Endothelial cell of umbilical vein (primary cell): ENCODE measurements at regions not wholly inside any gene's neighbourhood (a gene's known extent, or its start where the extent isn't known, plus 50 kb on each side); places are given as distances from the start of the nearest gene placed in this dataset.

Experiments used
- CTCF ChIP-seq, 2 donors: IDR thresholded peaks; 1 replicate in 1 of 2; 2 replicates in 1 of 2; pipeline ENCODE4 v1.5.1; 2011; ENCODE audit warnings: low read length in 2 of 2, mild to moderate bottlenecking in 2 of 2, moderate library complexity in 2 of 2, control low read depth in 1 of 2, inconsistent platforms in 1 of 2, low read depth in 1 of 2; ENCODE audit not compliant: insufficient read depth in 1 of 2; ENCODE audit errors: extremely low read depth in 1 of 2
- FOS ChIP-seq: IDR thresholded peaks from 2 replicates; pipeline ENCODE4 v1.6.1; 2011; ENCODE audit warnings: mild to moderate bottlenecking, low read length, moderate library complexity, borderline replicate concordance; ENCODE audit not compliant: insufficient read depth
- GATA2 ChIP-seq: IDR thresholded peaks from 2 replicates; pipeline ENCODE4 v1.7.0; 2011; ENCODE audit warnings: low read depth, mild to moderate bottlenecking, moderate library complexity, mixed read lengths, low read length; ENCODE audit not compliant: insufficient read length, insufficient read depth
- JUN ChIP-seq: IDR thresholded peaks from 2 replicates; pipeline ENCODE4 v1.6.1; 2011; ENCODE audit warnings: borderline replicate concordance, low read depth; ENCODE audit not compliant: insufficient read length, insufficient read depth
- MAX ChIP-seq: IDR thresholded peaks from 2 replicates; pipeline ENCODE4 v1.6.1; 2011; ENCODE audit not compliant: insufficient read depth, insufficient read length
- MYC ChIP-seq: IDR thresholded peaks from one replicate; pipeline ENCODE4 v1.6.1; 2011; ENCODE audit warnings: mild to moderate bottlenecking, low read depth, low read length
- POLR2A ChIP-seq: IDR thresholded peaks from 2 replicates; pipeline ENCODE4 v1.6.1; 2012; ENCODE audit warnings: low read depth, mild to moderate bottlenecking, control low read depth, low read length
- POLR2AphosphoS5 ChIP-seq: IDR thresholded peaks from 2 replicates; pipeline ENCODE4 v1.6.1; 2012; ENCODE audit warnings: low read depth, mild to moderate bottlenecking, control low read depth, low read length, moderate library complexity; ENCODE audit not compliant: insufficient read depth

- TF ChIP-seq CTCF (IDR thresholded peaks at IDR 0.05; ENCODE audit: extremely low read depth in 1 of 2, insufficient read depth in 1 of 2, low read depth in 1 of 2, low read length in 2 of 2) (no peak), GATA2 (no peak), MAX (no peak), POLR2A (no peak), FOS (no peak), POLR2AphosphoS5 (no peak), JUN (no peak), MYC (no peak)
Measured at GRCh38 chrX:3244203-3244743, 102.2 kb downstream of the MXRA5 start.
